Vagina (tissue), 2 donors: ENCODE measurements at regions not wholly inside any gene's neighbourhood (a gene's known extent, or its start where the extent isn't known, plus 50 kb on each side); places are given as distances from the start of the nearest gene placed in this dataset.

ENCODE experiments used
- POLR2A ChIP-seq, 2 donors: fragments of 450-650 bp; IDR thresholded peaks; one replicate each; pipeline ENCODE4 v1.6.1; 2017; ENCODE audit warnings: antibody characterized with exemption in 2 of 2, mild to moderate bottlenecking in 2 of 2, moderate library complexity in 2 of 2
- POLR2AphosphoS5 ChIP-seq, 2 donors: sonication (generic); formaldehyde crosslinking; IDR thresholded peaks; one replicate each; pipeline ENCODE4 v1.9.0; 2017; ENCODE audit warnings: antibody characterized with exemption in 2 of 2, mild to moderate bottlenecking in 2 of 2, low read depth in 1 of 2; ENCODE audit not compliant: insufficient read depth in 1 of 2
- TF ChIP-seq, protein P1 (sequence below), 3 experiments: fragments of 450-650 bp in 2 of 3; fragments of 200-600 bp in 1 of 3; sonication (generic) in 1 of 3; IDR thresholded peaks; one replicate each; pipeline ENCODE4 v1.5.1; 2017 to 2019; ENCODE audit warnings: antibody characterized with exemption in 3 of 3, mild to moderate bottlenecking in 2 of 3, moderate library complexity in 2 of 3

DNA sequence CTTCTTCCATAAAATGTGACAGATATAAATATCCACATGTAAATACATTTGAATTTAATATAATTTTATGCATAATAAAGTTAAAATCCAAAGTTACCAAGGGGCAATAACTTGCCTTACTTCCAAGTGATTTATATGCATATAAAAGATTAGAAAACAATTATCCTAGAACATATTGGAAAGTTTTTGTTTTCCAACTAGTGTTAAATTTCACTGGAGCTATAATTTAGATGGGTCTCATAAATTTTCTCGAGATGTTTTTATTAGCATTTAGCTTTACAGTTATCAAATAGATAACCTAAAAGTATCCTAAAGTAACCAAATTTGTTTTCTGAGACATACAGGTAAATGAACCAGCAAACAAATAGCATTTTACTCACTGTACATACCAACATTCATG is 225.3 kb downstream of the SPRY2 start:
- TF ChIP-seq, protein P1, sequence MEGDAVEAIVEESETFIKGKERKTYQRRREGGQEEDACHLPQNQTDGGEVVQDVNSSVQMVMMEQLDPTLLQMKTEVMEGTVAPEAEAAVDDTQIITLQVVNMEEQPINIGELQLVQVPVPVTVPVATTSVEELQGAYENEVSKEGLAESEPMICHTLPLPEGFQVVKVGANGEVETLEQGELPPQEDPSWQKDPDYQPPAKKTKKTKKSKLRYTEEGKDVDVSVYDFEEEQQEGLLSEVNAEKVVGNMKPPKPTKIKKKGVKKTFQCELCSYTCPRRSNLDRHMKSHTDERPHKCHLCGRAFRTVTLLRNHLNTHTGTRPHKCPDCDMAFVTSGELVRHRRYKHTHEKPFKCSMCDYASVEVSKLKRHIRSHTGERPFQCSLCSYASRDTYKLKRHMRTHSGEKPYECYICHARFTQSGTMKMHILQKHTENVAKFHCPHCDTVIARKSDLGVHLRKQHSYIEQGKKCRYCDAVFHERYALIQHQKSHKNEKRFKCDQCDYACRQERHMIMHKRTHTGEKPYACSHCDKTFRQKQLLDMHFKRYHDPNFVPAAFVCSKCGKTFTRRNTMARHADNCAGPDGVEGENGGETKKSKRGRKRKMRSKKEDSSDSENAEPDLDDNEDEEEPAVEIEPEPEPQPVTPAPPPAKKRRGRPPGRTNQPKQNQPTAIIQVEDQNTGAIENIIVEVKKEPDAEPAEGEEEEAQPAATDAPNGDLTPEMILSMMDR (IDR thresholded peaks at IDR 0.05), result no peak
- TF ChIP-seq POLR2A (IDR thresholded peaks at IDR 0.05) (no peak), POLR2AphosphoS5 (IDR thresholded peaks at IDR 0.05; ENCODE audit: insufficient read depth in 1 of 2, low read depth in 1 of 2) (no peak)
